HepG2 (cell line): ENCODE measurements at regions not wholly inside any gene's neighbourhood (a gene's known extent, or its start where the extent isn't known, plus 50 kb on each side); places are given as distances from the start of the nearest gene placed in this dataset.

Source experiments
- POLR2A ChIP-seq, 2 experiments: IDR thresholded peaks; 2 replicates each; pipeline ENCODE4 v1.6.1; 2011; ENCODE audit warnings: low read depth in 2 of 2, low read length in 2 of 2, mild to moderate bottlenecking in 1 of 2, moderate library complexity in 1 of 2; ENCODE audit not compliant: insufficient read depth in 1 of 2
- ZNF274 ChIP-seq: sonication (generic); formaldehyde crosslinking; IDR thresholded peaks from 2 replicates; pipeline ENCODE4 v1.5.1; 2020; ENCODE audit warnings: mild to moderate bottlenecking, missing genetic modification reagents

DNA sequence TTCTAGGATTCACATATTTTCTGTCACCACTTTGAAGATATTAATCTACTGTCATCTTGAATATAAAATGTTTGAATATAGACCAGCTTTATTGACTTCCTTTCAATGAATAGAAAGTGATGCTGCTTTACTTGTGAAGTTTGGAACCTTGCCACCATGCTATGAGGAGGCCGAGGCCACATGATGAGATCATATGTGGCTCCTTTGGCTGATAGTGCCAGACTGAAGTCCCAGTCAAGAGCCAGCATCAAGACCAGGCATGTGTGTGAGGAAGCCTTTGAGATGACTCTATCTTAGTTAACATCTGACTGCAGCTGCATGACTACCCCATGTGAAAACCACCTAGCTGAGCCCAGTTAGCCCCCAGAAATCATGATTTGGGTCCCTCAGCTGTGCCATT is 169.5 kb downstream of the OTOR start:
- TF ChIP-seq POLR2A (IDR thresholded peaks at IDR 0.05; ENCODE audit: insufficient read depth in 1 of 2, low read depth in 2 of 2, low read length in 2 of 2) = no peak
- no peak for TF ChIP-seq ZNF274 (CRISPR knock-in tag)
